ENCODE measurements at regions not wholly inside any gene's neighbourhood (a gene's known extent, or its start where the extent isn't known, plus 50 kb on each side); places are given as distances from the start of the nearest gene placed in this dataset.
"Not testable (repeated sequence)": the region's sequence is repeated elsewhere in the genome, so short reads cannot be mapped to it uniquely, and the experiment has no call there.

DNA sequence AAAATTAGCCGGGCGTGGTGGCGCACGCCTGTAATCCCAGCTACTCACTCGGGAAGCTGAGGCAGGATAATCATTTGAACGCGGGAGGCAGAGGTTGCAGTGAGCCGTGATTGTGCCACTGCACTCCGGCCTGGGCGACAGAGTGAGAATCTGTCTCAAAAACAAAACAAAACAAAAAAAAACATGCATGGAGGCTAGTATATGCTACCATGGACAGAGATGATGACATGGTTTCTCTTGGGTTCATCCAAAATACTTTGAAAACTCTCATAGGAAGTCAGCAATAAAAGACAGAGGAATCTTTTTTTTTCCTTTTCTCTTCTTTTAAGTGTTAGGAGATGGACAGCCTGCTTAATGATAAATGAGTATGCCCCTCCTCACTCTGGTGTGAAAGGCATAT lies 137.7 kb upstream of the MB21D2 start:
- TF ChIP-seq CTCF (IDR thresholded peaks at IDR 0.05; ENCODE audit: low read depth, low read length) = no peak
- DNase-seq (ENCODE audit: low read depth in 2 of 2) = peak in 1 of 2 donors; percentile 9

DNA sequence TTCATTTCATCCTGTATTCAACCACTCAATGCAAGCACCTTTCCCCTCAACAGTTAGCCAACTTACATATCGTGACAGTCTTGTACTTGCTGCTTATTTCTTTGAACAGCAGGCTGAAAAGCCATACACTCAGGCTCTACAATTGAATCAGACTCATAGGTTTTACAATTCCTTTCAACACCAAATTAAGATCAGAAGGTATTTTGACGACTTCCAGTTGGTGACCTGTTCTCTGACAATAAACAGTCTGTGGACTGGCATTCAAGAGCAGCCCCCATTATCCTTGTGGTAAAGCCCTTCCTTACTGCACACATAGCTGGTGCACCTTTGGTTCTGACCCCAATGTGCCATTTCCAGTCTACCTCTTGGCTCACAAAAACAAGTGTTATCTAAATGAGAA lies 140.0 kb upstream of the MB21D2 start:
- no peak for DNase-seq (ENCODE audit: low read depth in 2 of 2)

More for the DNA sequence above, 137.7 kb upstream of the MB21D2 start:
- H3K4me3 ChIP-seq (replicated peaks in 1 of 2; ENCODE audit: low read depth in 2 of 2, low read length in 2 of 2) = no peak overlapping the region

DNA sequence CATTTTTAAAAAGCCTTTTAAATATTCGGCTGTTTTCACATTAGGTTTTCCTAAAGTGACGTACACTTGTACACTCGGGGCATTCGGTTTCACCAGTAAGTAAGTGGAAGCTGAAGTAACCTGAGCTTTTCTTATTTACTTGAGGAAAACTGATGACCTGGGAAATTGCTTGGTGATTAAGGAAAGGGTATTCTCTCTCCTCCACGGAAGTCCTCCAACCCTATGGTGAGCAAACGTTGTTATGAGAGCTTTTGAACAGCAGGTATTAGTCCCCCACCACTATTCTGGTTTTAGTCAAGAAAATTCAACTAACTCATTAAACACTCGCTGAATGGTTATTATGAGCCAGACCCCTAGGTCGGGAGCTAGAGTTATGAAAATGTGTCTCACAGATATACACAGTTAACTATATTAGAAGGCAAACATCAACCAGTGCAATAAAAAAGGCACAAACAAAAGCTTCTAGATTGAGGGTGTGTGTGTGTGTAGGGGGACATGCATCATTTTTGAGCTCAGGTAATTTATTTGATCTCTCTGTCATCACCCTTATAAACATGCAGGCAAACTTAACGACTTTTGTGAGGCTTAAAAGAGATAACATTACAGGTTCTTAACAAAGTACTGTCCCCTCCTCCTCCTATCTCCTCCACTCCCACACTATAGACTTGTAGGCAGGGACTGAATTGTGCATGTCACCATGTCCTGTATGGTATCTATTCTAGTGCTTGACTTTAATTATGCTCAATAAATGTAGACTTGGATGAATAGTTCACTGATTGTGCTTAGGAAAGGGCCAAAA lies 143.3 kb upstream of the MB21D2 start:
- TF ChIP-seq CTCF (IDR thresholded peaks at IDR 0.05; ENCODE audit: low read depth, low read length) = no peak
- no peak for DNase-seq (ENCODE audit: low read depth in 2 of 2)
- no peak overlapping the region for H3K4me3 ChIP-seq (replicated peaks in 1 of 2; ENCODE audit: low read depth in 2 of 2, low read length in 2 of 2)

More for the DNA sequence above, 140.0 kb upstream of the MB21D2 start:
- no peak overlapping the region for H3K4me3 ChIP-seq (replicated peaks in 1 of 2; ENCODE audit: low read depth in 2 of 2, low read length in 2 of 2)
- TF ChIP-seq CTCF (IDR thresholded peaks at IDR 0.05; ENCODE audit: low read depth, low read length) = no peak

GRCh38 chr3:193068365-193068764 lies 150.7 kb upstream of the MB21D2 start:
- no peak for TF ChIP-seq CTCF (IDR thresholded peaks at IDR 0.05; ENCODE audit: low read depth, low read length)

DNA sequence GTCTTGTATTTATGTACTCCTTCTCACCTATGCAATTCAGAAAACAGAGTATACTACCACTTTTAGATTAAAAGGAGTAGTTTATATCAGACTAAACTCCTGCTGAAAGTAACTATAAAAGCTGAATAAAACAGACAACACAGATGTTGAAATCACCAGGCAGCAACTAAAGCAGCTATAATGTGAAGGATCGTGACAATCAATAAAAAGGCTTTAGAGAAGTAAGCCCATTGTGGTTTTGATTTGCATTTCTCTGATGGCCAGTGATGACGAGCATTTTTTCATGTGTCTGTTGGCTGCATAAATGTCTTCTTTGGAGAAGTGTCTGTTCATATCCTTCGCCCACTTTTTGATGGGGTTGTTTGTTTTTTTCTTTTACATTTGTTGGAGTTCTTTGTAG lies 152.1 kb upstream of the MB21D2 start:
- not testable (repeated sequence) for DNase-seq (ENCODE audit: low read depth in 2 of 2); H3K4me3 ChIP-seq (replicated peaks in 1 of 2; ENCODE audit: low read depth in 2 of 2, low read length in 2 of 2)

More at GRCh38 chr3:193068365-193068764, 150.7 kb upstream of the MB21D2 start:
- DNase-seq (ENCODE audit: low read depth in 2 of 2) = no peak
- no peak overlapping the region for H3K4me3 ChIP-seq (replicated peaks in 1 of 2; ENCODE audit: low read depth in 2 of 2, low read length in 2 of 2)

DNA sequence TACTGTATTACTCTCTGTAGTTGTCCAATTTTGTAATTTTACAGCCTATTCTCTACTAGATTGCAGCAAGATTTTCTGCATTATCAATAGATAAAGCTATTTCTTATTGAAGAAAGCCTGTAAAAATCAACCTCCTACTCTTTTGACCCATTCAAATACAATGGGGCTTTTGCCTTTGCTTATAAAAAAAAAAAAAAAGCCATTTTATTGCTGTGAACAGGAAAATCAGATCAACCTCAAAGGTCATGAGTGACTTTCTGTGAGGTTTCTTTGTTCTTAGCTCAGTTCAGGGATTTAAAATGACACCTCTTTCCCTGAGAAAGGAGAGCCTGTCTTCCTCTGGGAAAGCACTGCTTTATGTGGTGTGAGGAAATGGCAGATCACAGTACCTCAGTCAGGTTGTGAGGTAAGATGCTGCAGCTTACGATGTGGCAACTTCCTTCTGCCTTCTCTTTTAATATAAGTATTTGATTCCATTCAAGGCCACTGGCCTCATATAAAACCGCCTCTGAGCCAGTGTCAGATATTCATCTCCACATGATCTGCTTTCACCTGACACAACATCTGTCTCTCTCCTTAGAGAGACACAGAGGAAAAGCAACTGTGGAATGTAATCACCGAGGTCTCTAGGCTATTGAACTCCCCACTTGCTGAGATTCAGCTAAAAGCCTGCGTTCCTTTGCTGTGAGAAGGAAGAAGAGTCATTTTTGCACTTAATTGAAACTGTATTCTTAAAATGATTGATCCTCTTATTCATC lies 161.5 kb upstream of the MB21D2 start:
- no peak overlapping the region for H3K4me3 ChIP-seq (replicated peaks in 1 of 2; ENCODE audit: low read depth in 2 of 2, low read length in 2 of 2)
- DNase-seq (ENCODE audit: low read depth in 2 of 2) = no peak
- TF ChIP-seq CTCF (IDR thresholded peaks at IDR 0.05; ENCODE audit: low read depth, low read length) = no peak

DNA sequence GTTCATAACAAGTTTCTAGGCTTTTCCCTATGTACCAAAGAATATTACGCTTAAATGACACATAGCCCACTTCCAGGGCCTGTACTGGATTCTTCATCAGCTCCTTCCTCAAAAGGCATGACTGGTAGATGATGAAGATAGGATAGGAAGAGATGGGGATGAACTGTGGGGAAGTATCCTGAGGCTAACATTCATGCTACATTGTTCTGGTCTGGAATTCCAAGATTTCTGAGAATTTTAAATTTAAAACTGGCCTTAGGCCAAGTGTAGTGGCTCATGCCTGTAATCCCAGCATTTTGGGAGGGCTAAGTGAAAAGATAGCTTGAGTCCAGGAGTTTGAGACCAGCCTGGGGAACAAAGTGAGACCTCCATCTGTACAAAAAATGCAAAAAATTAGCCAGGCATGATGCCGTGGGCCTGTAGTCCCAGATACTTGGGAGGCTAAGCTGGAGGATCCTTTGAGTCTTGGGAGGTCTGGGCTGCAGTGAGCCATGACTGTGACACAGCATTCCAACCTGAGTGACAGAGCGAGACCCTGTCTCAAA lies 160.1 kb upstream of the PLAAT1 start:
- no peak for DNase-seq (ENCODE audit: low read depth in 2 of 2)
- H3K4me3 ChIP-seq (replicated peaks in 1 of 2; ENCODE audit: low read depth in 2 of 2, low read length in 2 of 2) = no peak overlapping the region
- no peak for TF ChIP-seq CTCF (IDR thresholded peaks at IDR 0.05; ENCODE audit: low read depth, low read length)
